Heart right ventricle (tissue), 16 donors: ENCODE measurements at regions not wholly inside any gene's neighbourhood (a gene's known extent, or its start where the extent isn't known, plus 50 kb on each side); places are given as distances from the start of the nearest gene placed in this dataset.
A peak's percentile ranks its signal among the peaks of the same experiment; 100 is the strongest.
"Not testable (repeated sequence)": the region's sequence is repeated elsewhere in the genome, so short reads cannot be mapped to it uniquely, and the experiment has no call there.

Experiments
- ATAC-seq, 8 donors: fragments of 200-7000 bp; cut with Tn5 transposase; one replicate each; pipeline ENCODE4 v1.9.1; 2020; ENCODE audit warnings: mild to moderate bottlenecking in 8 of 8, moderate library complexity in 8 of 8, moderate number of reproducible peaks in 1 of 8
- DNase-seq, 2 donors: peaks; one replicate each; pipeline ENCODE4 v3.0.0-alpha.2; 2020
- H3K27ac ChIP-seq, 10 donors: fragments of 200-600 bp; sonication (generic) in 2 of 10; one replicate each; pipeline versions ENCODE4 v1.5.0 to v1.8.0; 2020 to 2022; ENCODE audit warnings: mild to moderate bottlenecking in 3 of 10
- H3K27me3 ChIP-seq, 7 donors: fragments of 200-600 bp; one replicate each; pipeline ENCODE4 v1.8.0; 2021 to 2022; ENCODE audit warnings: mild to moderate bottlenecking in 2 of 7
- H3K36me3 ChIP-seq, 9 donors: fragments of 200-600 bp; sonication (generic) in 1 of 9; one replicate each; pipeline versions ENCODE4 v1.5.0 to v1.8.0; 2020 to 2022; ENCODE audit warnings: mild to moderate bottlenecking in 2 of 9
- H3K4me1 ChIP-seq, 9 donors: fragments of 200-600 bp; sonication (generic) in 1 of 9; one replicate each; pipeline versions ENCODE4 v1.5.0 to v1.8.0; 2020 to 2022; ENCODE audit warnings: mild to moderate bottlenecking in 4 of 9
- H3K4me3 ChIP-seq, 10 donors: fragments of 200-600 bp; sonication (generic) in 2 of 10; one replicate each; pipeline versions ENCODE4 v1.5.0 to v1.8.0; 2020 to 2022; ENCODE audit warnings: mild to moderate bottlenecking in 7 of 10, moderate library complexity in 2 of 10
- H3K9me3 ChIP-seq, 11 donors: fragments of 200-600 bp in 10 of 11; sonication (generic) in 2 of 11; one replicate each; pipeline versions ENCODE4 v1.5.0 to v1.8.0; 2013 to 2022; ENCODE audit warnings: mild to moderate bottlenecking in 2 of 11, control low read depth in 1 of 11, moderate library complexity in 1 of 11
- CTCF ChIP-seq, 9 donors: fragments of 200-600 bp; sonication (generic) in 2 of 9; IDR thresholded peaks; one replicate each; pipeline versions ENCODE4 v1.5.0 to v1.8.0; 2021 to 2022; ENCODE audit warnings: antibody characterized with exemption in 9 of 9, mild to moderate bottlenecking in 5 of 9, moderate library complexity in 1 of 9
- WGBS, 2 donors: extraction: QIAGEN DNeasy Blood & Tissue Kit; methylation state at CpG; one replicate each; pipeline ENCODE4 v1.1.7; 2013; ENCODE audit warnings: inconsistent platforms in 1 of 2; 5-methylcytosine and 5-hydroxymethylcytosine counted together
- intact Hi-C, 10 donors: fragments of 100-400 bp; cut with DNase I; formaldehyde crosslinking; loops; one replicate each; pipeline versions ENCODE4 v1.11.1 to v1.14.2; 2022
- donor health status: Arrhythmogenic right ventricular cardiomyopathy.
- donor health status: ischemic (EF 13 %, LVEDD 7.1; RV severe dilation, severe dysfunction).
- donor health status: healthy with polysubstance abuse.
- donor health status: DM: no; HTN: yes; CAD: no.
- donor health status: DM: no; HTN: no; CAD: no.
- donor health status: ischemic (EF 25% LVEDD 6.9; RV normal size, moderate dysfunction).
- donor health status: ischemic (EF 25% LVEDD 5.7; RV mildly dilated, moderate dysfunction).
- donor health status: healthy.
- donor health status: DM: yes; HTN: yes; CAD: no.
- donor health status: Ischemic cardiomyopathy.
- donor health status: ischemic (EF 35%, LVEDD 5.7; RV mildly dilated, moderate dysfunction).
- donor health status: nonischemic (EF 11% LVEDD 7.7; RV severe dilation, severe dysfunction).
- donor health status: DM: yes; HTN: yes; CAD: no.
- donor health status: PGD.
- donor health status: ischemic (EF 29% LVEDD 5.4; RV normal size, mild dysfunction).
- donor health status: nonischemic (EF 23%, LVEDD 6.1; RV moderate dilation, normal function).

GRCh38 chr4:127518046-127518445, 114.7 kb upstream of the INTU start:
- no peak overlapping the region for H3K27ac ChIP-seq
- no peak overlapping the region for H3K4me3 ChIP-seq
- no peaks in the 10 kb centered on the region for H3K27me3 ChIP-seq
- no peaks in the 10 kb centered on the region for H3K4me1 ChIP-seq
- no peaks in the 10 kb centered on the region for H3K9me3 ChIP-seq
- no peak for TF ChIP-seq CTCF (IDR thresholded peaks at IDR 0.05)
- H3K36me3 ChIP-seq: no peaks in the 10 kb centered on the region
- DNase-seq: no peak
- intact Hi-C loops: no loop called here
- no peak for ATAC-seq

- ATAC-seq (no peak), DNase-seq (peak in 1 of 2 donors; percentile 13)
- no peaks in the 10 kb centered on the region for H3K9me3 ChIP-seq
- no peaks in the 10 kb centered on the region for H3K27me3 ChIP-seq
- no peaks in the 10 kb centered on the region for H3K4me1 ChIP-seq
- intact Hi-C loops: no loop called here
- no peak overlapping the region for H3K4me3 ChIP-seq
- 73 to 81% methylated on average over 2 of the region's 2 CpGs for WGBS, 2 donors
- no peak overlapping the region for H3K27ac ChIP-seq
- H3K36me3 ChIP-seq: no peaks in the 10 kb centered on the region
- no peak for TF ChIP-seq CTCF (IDR thresholded peaks at IDR 0.05)
Measured at GRCh38 chr4:127521463-127521862, 111.3 kb upstream of the INTU start.

- TF ChIP-seq CTCF (IDR thresholded peaks at IDR 0.05): no peak
- H3K9me3 ChIP-seq: no peaks in the 10 kb centered on the region
- no peak overlapping the region for H3K4me3 ChIP-seq
- WGBS, 2 donors: 88 to 98% methylated on average over 1 of the region's 1 CpG
- H3K4me1 ChIP-seq: peaks cover 0 to 7% (median 0%) of the 10 kb centered on the region in 9 donors
- no peak for DNase-seq
- H3K27me3 ChIP-seq: no peaks in the 10 kb centered on the region
- H3K36me3 ChIP-seq: no peaks in the 10 kb centered on the region
- H3K27ac ChIP-seq: no peak overlapping the region
- intact Hi-C loops: no loop called here
- no peak for ATAC-seq
Measured at GRCh38 chr4:127523369-127523768, 109.4 kb upstream of the INTU start.

GRCh38 chr4:127525608-127526007, 107.1 kb upstream of the INTU start:
- intact Hi-C loops: no loop called here
- Histone ChIP-seq H3K27me3 (no peaks in the 10 kb centered on the region), H3K4me1 (peaks cover 0 to 14% (median 0%) of the 10 kb centered on the region in 9 donors), H3K27ac (no peak overlapping the region), H3K36me3 (no peaks in the 10 kb centered on the region), H3K9me3 (peaks cover 0 to 9% (median 0%) of the 10 kb centered on the region in 11 donors), H3K4me3 (no peak overlapping the region)
- no peak for ATAC-seq
- DNase-seq: no peak
- TF ChIP-seq CTCF (IDR thresholded peaks at IDR 0.05): no peak

- ATAC-seq: no peak
- H3K27me3 ChIP-seq: no peaks in the 10 kb centered on the region
- DNase-seq: no peak
- peaks cover 0 to 9% (median 0%) of the 10 kb centered on the region in 11 donors for H3K9me3 ChIP-seq
- no peaks in the 10 kb centered on the region for H3K36me3 ChIP-seq
- no peak overlapping the region for H3K27ac ChIP-seq
- intact Hi-C loops: no loop called here
- no peak overlapping the region for H3K4me3 ChIP-seq
- H3K4me1 ChIP-seq: peaks cover 0 to 25% (median 11%) of the 10 kb centered on the region in 9 donors
- 55 to 83% methylated on average over 1 of the region's 1 CpG for WGBS, 2 donors
- no peak for TF ChIP-seq CTCF (IDR thresholded peaks at IDR 0.05)
Measured at GRCh38 chr4:127528302-127528701, 104.5 kb upstream of the INTU start.

GRCh38 chr4:127529879-127530278, 102.9 kb upstream of the INTU start:
- not testable (repeated sequence) for H3K36me3 ChIP-seq, H3K4me3 ChIP-seq, ATAC-seq, H3K9me3 ChIP-seq, H3K27me3 ChIP-seq, DNase-seq, H3K27ac ChIP-seq
- H3K4me1 ChIP-seq: peaks cover 0 to 33% (median 11%) of the 10 kb centered on the region in 9 donors
- intact Hi-C loops: loop anchor here in 2 of 10 donors (10.0 kb wide), 2 partner anchors 335 to 345 kb away; no protein-coding TSS in a partner anchor
